ENCODE measurements at regions not wholly inside any gene's neighbourhood (a gene's known extent, or its start where the extent isn't known, plus 50 kb on each side); places are given as distances from the start of the nearest gene placed in this dataset.

DNA sequence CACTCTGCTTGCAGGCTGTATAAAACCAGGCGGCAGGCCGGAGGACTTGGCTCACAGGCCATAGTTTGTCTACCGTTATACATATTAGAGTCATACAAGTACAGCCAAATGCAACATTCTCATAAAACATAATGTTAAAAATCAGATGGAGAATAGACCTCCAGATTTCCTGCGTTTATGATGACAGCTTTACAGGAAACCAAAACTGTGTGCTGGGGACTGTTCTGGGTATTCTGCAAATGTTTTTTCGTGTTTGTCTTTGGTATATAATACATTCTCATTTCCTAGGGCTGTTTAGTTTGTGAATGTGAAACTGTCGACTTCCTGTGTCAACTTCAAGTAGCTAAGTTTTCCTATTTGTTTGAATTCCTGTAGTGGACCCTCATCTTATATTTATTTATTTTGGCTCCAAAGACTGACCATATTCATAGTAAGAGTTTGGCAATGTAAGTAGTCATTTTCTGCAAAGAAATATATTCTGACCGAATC is 79.5 kb upstream of the FAM9C start:
- TF ChIP-seq POLR2A (IDR thresholded peaks at IDR 0.05) (no peak), POLR2AphosphoS5 (IDR thresholded peaks at IDR 0.05) (no peak), EP300 (IDR thresholded peaks at IDR 0.05; ENCODE audit: low read depth) (no peak), CTCF (IDR thresholded peaks at IDR 0.05) (no peak)
- Histone ChIP-seq H3K27me3 (no peaks in the 10 kb centered on the region), H3K36me3 (no peaks in the 10 kb centered on the region), H3K4me1 (peaks cover 0 to 30% (median 3%) of the 10 kb centered on the region in 4 donors), H3K27ac (peak overlapping the region; percentile 5 to 45 (median 28)), H3K4me3 (no peak overlapping the region), H3K9me3 (no peaks in the 10 kb centered on the region)
- in situ Hi-C loops (cut with MboI; ENCODE audit: low pct_ligation_motif_present in 1 of 4, low pct_unique_long_range_greater_than_20kb in 1 of 4, low sequenced_read_pairs in 3 of 4): loop anchor here in 1 of 4 donors (25.0 kb wide), 1 partner anchor 363 kb away; no protein-coding TSS in a partner anchor
- no peak for DNase-seq
- intact Hi-C loops (cut with DNase I; ENCODE audit: low total_unique reads): no loop called here
- WGBS, 2 donors (ENCODE audit: low coverage in 1 of 2): 57 to 58% methylated on average over 5 to 7 of the region's 7 CpGs

DNA sequence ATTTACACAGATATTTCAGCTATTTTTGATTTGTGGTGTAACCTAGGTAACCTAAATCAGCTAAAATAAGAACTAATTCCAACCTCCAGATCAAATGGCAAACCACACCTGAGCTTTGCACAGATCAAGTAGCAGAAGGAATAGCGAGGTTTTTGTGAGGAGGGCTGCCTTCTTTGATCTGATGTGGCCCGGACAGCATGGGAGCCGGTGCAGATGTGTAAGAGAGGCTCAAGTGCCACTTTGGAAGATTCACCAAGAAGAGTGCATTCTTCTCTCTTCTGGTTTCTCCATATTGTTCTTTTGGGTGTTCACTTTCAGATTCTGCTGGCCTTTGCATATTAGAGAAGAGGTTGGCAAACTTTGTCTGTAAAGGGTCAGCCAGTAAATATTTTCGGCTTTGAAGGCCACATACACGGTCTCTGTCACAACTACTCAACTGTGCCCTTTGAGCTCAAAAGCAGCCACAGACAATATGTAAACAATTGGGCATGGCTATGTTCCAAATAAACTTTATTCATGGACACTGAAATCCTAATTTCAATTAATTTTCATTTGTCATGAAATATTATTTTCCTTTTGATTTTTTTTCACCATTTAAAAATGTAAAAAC is 78.9 kb upstream of the FAM9C start:
- in situ Hi-C loops (cut with MboI; ENCODE audit: low pct_ligation_motif_present in 1 of 4, low pct_unique_long_range_greater_than_20kb in 1 of 4, low sequenced_read_pairs in 3 of 4): loop anchor here in 1 of 4 donors (25.0 kb wide), 1 partner anchor 364 kb away; no protein-coding TSS in a partner anchor
- 20 to 63% methylated on average over 2 to 5 of the region's 5 CpGs for WGBS, 2 donors (ENCODE audit: low coverage in 1 of 2)
- no peaks in the 10 kb centered on the region for H3K36me3 ChIP-seq
- H3K27ac ChIP-seq: peak overlapping the region; percentile 5 to 45 (median 28)
- no peaks in the 10 kb centered on the region for H3K9me3 ChIP-seq
- intact Hi-C loops (cut with DNase I; ENCODE audit: low total_unique reads): no loop called here
- H3K27me3 ChIP-seq: no peaks in the 10 kb centered on the region
- DNase-seq: no peak
- peaks cover 0 to 30% (median 3%) of the 10 kb centered on the region in 4 donors for H3K4me1 ChIP-seq
- no peak overlapping the region for H3K4me3 ChIP-seq
- TF ChIP-seq POLR2A (IDR thresholded peaks at IDR 0.05): no peak
- TF ChIP-seq CTCF (IDR thresholded peaks at IDR 0.05): no peak
- TF ChIP-seq POLR2AphosphoS5 (IDR thresholded peaks at IDR 0.05): no peak
- no peak for TF ChIP-seq EP300 (IDR thresholded peaks at IDR 0.05; ENCODE audit: low read depth)

GRCh38 chrX:13121020-13121555 is 76.7 kb upstream of the FAM9C start:
- no peaks in the 10 kb centered on the region for H3K9me3 ChIP-seq
- no peak overlapping the region for H3K4me3 ChIP-seq
- H3K4me1 ChIP-seq: peaks cover 0 to 30% (median 3%) of the 10 kb centered on the region in 4 donors
- peak overlapping the region; percentile 50 to 72 (median 68) for H3K27ac ChIP-seq
- no peaks in the 10 kb centered on the region for H3K27me3 ChIP-seq
- TF ChIP-seq POLR2AphosphoS5 (IDR thresholded peaks at IDR 0.05) (no peak), CTCF (IDR thresholded peaks at IDR 0.05) (no peak), POLR2A (IDR thresholded peaks at IDR 0.05) (no peak), EP300 (IDR thresholded peaks at IDR 0.05; ENCODE audit: low read depth) (no peak)
- H3K36me3 ChIP-seq: no peaks in the 10 kb centered on the region
- in situ Hi-C loops (cut with MboI; ENCODE audit: low pct_ligation_motif_present in 1 of 4, low pct_unique_long_range_greater_than_20kb in 1 of 4, low sequenced_read_pairs in 3 of 4): loop anchor here in 1 of 4 donors (25.0 kb wide), 1 partner anchor 366 kb away; no protein-coding TSS in a partner anchor
- WGBS, 2 donors (ENCODE audit: low coverage in 1 of 2): 78 to 80% methylated on average over 1 of the region's 1 CpG
- no peak for DNase-seq
- intact Hi-C loops (cut with DNase I; ENCODE audit: low total_unique reads): no loop called here

DNA sequence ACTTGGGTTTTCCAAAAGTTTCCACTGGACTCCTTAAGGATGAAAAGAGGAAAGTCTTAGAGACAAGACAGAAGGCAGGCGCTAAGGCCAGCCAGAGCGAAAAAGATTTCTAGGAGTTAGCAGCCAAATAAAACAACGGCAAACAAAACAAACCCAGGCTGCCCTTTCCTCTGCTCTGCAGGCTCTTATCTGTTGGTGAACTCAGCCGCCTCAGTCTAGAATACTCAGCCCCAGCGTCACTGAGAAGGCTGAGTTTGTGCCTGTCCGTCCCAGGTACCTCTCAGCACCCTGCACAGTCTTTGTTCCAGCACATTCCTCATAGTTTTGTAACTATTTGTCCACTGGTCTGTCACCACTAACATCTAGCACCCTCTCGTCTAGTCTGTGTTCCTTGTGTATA is 75.6 kb upstream of the FAM9C start:
- DNase-seq: peak; percentile 30
- 55% methylated on average over 7 of the region's 7 CpGs; no CpG with 5 or more reads in 1 of the 2 donors for WGBS, 2 donors (ENCODE audit: low coverage in 1 of 2)
- in situ Hi-C loops (cut with MboI; ENCODE audit: low pct_ligation_motif_present in 1 of 4, low pct_unique_long_range_greater_than_20kb in 1 of 4, low sequenced_read_pairs in 3 of 4): loop anchor here in 1 of 4 donors (25.0 kb wide), 1 partner anchor 367 kb away; no protein-coding TSS in a partner anchor

More for the DNA sequence above, 75.6 kb upstream of the FAM9C start:
- Histone ChIP-seq H3K27me3 (no peaks in the 10 kb centered on the region), H3K36me3 (no peaks in the 10 kb centered on the region), H3K4me1 (peaks cover 0 to 28% (median 3%) of the 10 kb centered on the region in 4 donors), H3K27ac (peak overlapping the region; percentile 50 to 72 (median 68)), H3K9me3 (no peaks in the 10 kb centered on the region), H3K4me3 (no peak overlapping the region)
- intact Hi-C loops (cut with DNase I; ENCODE audit: low total_unique reads): no loop called here
- TF ChIP-seq POLR2AphosphoS5 (IDR thresholded peaks at IDR 0.05) (no peak), POLR2A (IDR thresholded peaks at IDR 0.05) (no peak), CTCF (IDR thresholded peaks at IDR 0.05) (no peak), EP300 (IDR thresholded peaks at IDR 0.05; ENCODE audit: low read depth) (no peak)

Measured in transverse colon (tissue), 4 donors.